HepG2 (cell line): ENCODE measurements at regions not wholly inside any gene's neighbourhood (a gene's known extent, or its start where the extent isn't known, plus 50 kb on each side); places are given as distances from the start of the nearest gene placed in this dataset.

ENCODE experiments used
- ATAC-seq: fragments of 200-7000 bp; cut with Tn5 transposase; 3 replicates; pipeline ENCODE4 v1.9.1; 2020; ENCODE audit warnings: mild to moderate bottlenecking, moderate library complexity
- BruUV-seq: library from RNA; stranded (reverse); fragments of 400-500 nt; replicated peaks from 2 replicates; lab custom pipeline; 2021; lab: Mats Ljungman, UMichigan
- CTCF ChIA-PET: fragments of 300-600 bp; formaldehyde crosslinking; extraction: SDS; loops from one replicate; lab custom pipeline; 2021; ENCODE audit warnings: low total read pairs, inconsistent platforms, low intra/inter-chr PET ratio; lab: Yijun Ruan, JAX
- POLR2A ChIA-PET: fragments of 350-600 bp; sonication (Branson Sonifier 250); formaldehyde crosslinking; loops from one replicate; lab custom pipeline; 2020; ENCODE audit warnings: antibody characterized with exemption, inconsistent platforms; lab: Yijun Ruan, JAX
- DNase-seq: peaks from one replicate; pipeline ENCODE4 v3.0.0-alpha.2; 2015; ENCODE audit warnings: low spot score
- FAIRE-seq: peaks from 3 replicates; lab custom pipeline; 2011; peaks lifted over from hg19 to GRCh38; lab: Jason Lieb, UNC
- H2AFZ ChIP-seq: one replicate; pipeline ENCODE4 v1.6.1; 2011; ENCODE audit warnings: low read length, inconsistent platforms
- H3K27ac ChIP-seq: fragments of 300-600 bp; 3 replicates; pipeline ENCODE4 v1.8.0; 2011; ENCODE audit warnings: mixed run types, mild to moderate bottlenecking, mixed read lengths, low read length, inconsistent platforms; ENCODE audit not compliant: insufficient read depth; ENCODE audit errors: extremely low read length
- H3K27me3 ChIP-seq, 2 experiments: fragments of 200-600 bp in 1 of 2; 2 replicates in 1 of 2; 3 replicates in 1 of 2; pipeline versions ENCODE4 v1.6.0 to v1.8.0; 2011; ENCODE audit warnings: low read length in 2 of 2, mild to moderate bottlenecking in 2 of 2, moderate library complexity in 2 of 2, inconsistent platforms in 1 of 2; ENCODE audit not compliant: insufficient read depth in 2 of 2, control insufficient read depth in 1 of 2
- H3K36me3 ChIP-seq, 2 experiments: fragments of 200-600 bp in 1 of 2; replicated peaks in 1 of 2; 2 replicates in 1 of 2; 3 replicates in 1 of 2; pipeline versions ENCODE4 v1.5.1 to v1.8.0; 2011; ENCODE audit warnings: low read length in 2 of 2, inconsistent platforms in 1 of 2; ENCODE audit not compliant: insufficient read depth in 2 of 2, control insufficient read depth in 1 of 2
- H3K4me1 ChIP-seq: 2 replicates; pipeline ENCODE4 v1.5.1; 2012; ENCODE audit warnings: low read length, inconsistent platforms; ENCODE audit not compliant: insufficient read depth
- H3K4me2 ChIP-seq: 2 replicates; pipeline ENCODE4 v1.6.0; 2011; ENCODE audit warnings: low read depth, low read length, inconsistent platforms
- H3K4me3 ChIP-seq, 3 experiments: fragments of 200-600 bp in 1 of 3; sonication (generic), shearing (Covaris generic) in 1 of 3; replicated peaks in 1 of 3; 2 replicates each; pipeline ENCODE4 v1.5.1; 2011 to 2016; ENCODE audit warnings: low read length in 3 of 3, inconsistent platforms in 2 of 3, low read depth in 2 of 3, mild to moderate bottlenecking in 2 of 3, control low read depth in 1 of 3, mixed read lengths in 1 of 3; ENCODE audit not compliant: insufficient read depth in 1 of 3
- H3K79me2 ChIP-seq: one replicate; pipeline ENCODE4 v1.6.1; 2011; ENCODE audit warnings: low read length, inconsistent platforms; ENCODE audit not compliant: insufficient read depth
- H3K9ac ChIP-seq: 2 replicates; pipeline ENCODE4 v1.6.0; 2011; ENCODE audit warnings: mild to moderate bottlenecking, low read depth, low read length, inconsistent platforms; ENCODE audit not compliant: insufficient read depth
- H3K9me3 ChIP-seq: 2 replicates; pipeline ENCODE4 v1.5.1; 2012; ENCODE audit warnings: mild to moderate bottlenecking, low read length
- H4K20me1 ChIP-seq: 2 replicates; pipeline ENCODE4 v1.6.0; 2011; ENCODE audit warnings: inconsistent platforms, mild to moderate bottlenecking, low read length, moderate library complexity; ENCODE audit not compliant: insufficient read depth
- ATF2 ChIP-seq: sonication (generic); formaldehyde crosslinking; IDR thresholded peaks from 2 replicates; pipeline ENCODE4 v1.4.0; 2020; ENCODE audit warnings: missing genetic modification reagents
- HNF1A ChIP-seq, 2 experiments: sonication (generic) in 1 of 2; formaldehyde crosslinking in 1 of 2; IDR thresholded peaks; 2 replicates each; pipeline versions ENCODE4 v1.4.0 to v1.6.1; 2016 to 2020; ENCODE audit warnings: borderline replicate concordance in 1 of 2, low read depth in 1 of 2, mild to moderate bottlenecking in 1 of 2, missing genetic modification reagents in 1 of 2
- HNRNPK ChIP-seq: fragments of 200-400 bp; formaldehyde crosslinking; IDR thresholded peaks from 2 replicates; pipeline ENCODE4 v1.6.1; 2018; ENCODE audit warnings: low read length, low read depth, moderate library complexity, mild to moderate bottlenecking; ENCODE audit not compliant: poor library complexity, severe bottlenecking
- NCOA2 ChIP-seq: sonication (generic); formaldehyde crosslinking; IDR thresholded peaks from 2 replicates; pipeline ENCODE4 v1.8.0; 2022; ENCODE audit warnings: inconsistent platforms
- NR1H2 ChIP-seq: sonication (generic); formaldehyde crosslinking; IDR thresholded peaks from 2 replicates; pipeline ENCODE4 v1.8.1; 2022; ENCODE audit warnings: low read depth, missing genetic modification reagents, borderline replicate concordance
- RELA ChIP-seq: sonication (generic); formaldehyde crosslinking; IDR thresholded peaks from 2 replicates; pipeline ENCODE4 v1.4.0; 2020; ENCODE audit warnings: missing genetic modification reagents
- RNF2 ChIP-seq: fragments of 450-650 bp; conservative IDR thresholded peaks from 2 replicates; pipeline ENCODE4 v1.6.1; 2016; ENCODE audit warnings: low read depth
- SALL2 ChIP-seq: sonication (generic); formaldehyde crosslinking; IDR thresholded peaks from 2 replicates; pipeline ENCODE4 v1.8.1; 2023; ENCODE audit warnings: mild to moderate bottlenecking, missing genetic modification reagents, inconsistent platforms
- SMYD3 ChIP-seq: sonication (generic); formaldehyde crosslinking; IDR thresholded peaks from 2 replicates; pipeline ENCODE4 v1.8.1; 2023; ENCODE audit warnings: mild to moderate bottlenecking, missing genetic modification reagents
- SP4 ChIP-seq: sonication (generic); formaldehyde crosslinking; IDR thresholded peaks from 2 replicates; pipeline ENCODE4 v1.8.1; 2023; ENCODE audit warnings: mild to moderate bottlenecking, missing genetic modification reagents
- ZNF598 ChIP-seq: sonication (generic); formaldehyde crosslinking; IDR thresholded peaks from 2 replicates; pipeline ENCODE4 v1.5.1; 2020; ENCODE audit warnings: mild to moderate bottlenecking, missing genetic modification reagents, borderline replicate concordance
- WGBS: methylation state at CpG from one replicate; pipeline ENCODE4 v1.1.6; 2017; ENCODE audit warnings: low lambda C conversion rate; 5-methylcytosine and 5-hydroxymethylcytosine counted together
- in situ Hi-C: cut with HindIII; loops from 2 replicates; pipeline ENCODE4 v1.10.0; 2017; ENCODE audit warnings: low pct_unique_long_range_greater_than_20kb; ENCODE audit not compliant: extremely low pct_ligation_motif_present
- intact Hi-C: fragments of 100-400 bp; cut with micrococcal nuclease; formaldehyde crosslinking; loops from one replicate; pipeline ENCODE4 v1.10.0; 2022; ENCODE audit not compliant: unreplicated experiment

GRCh38 chr18:38654946-38655345, 1089.3 kb upstream of the CELF4 start:
- intact Hi-C loops (no loop called here), in situ Hi-C loops (no loop called here)
- no peaks in the 10 kb centered on the region for H3K4me1 ChIP-seq
- no peaks in the 10 kb centered on the region for H3K79me2 ChIP-seq
- ChIA-PET CTCF (no interaction called here), POLR2A (no interaction called here)
- H3K4me2 ChIP-seq = no peak overlapping the region
- H4K20me1 ChIP-seq = no peaks in the 10 kb centered on the region
- BruUV-seq = no TSS peak
- H3K36me3 ChIP-seq = no peaks in the 10 kb centered on the region
- H3K9ac ChIP-seq = no peak overlapping the region
- no peak overlapping the region for H3K27ac ChIP-seq
- no peak for DNase-seq
- no peaks in the 10 kb centered on the region for H3K9me3 ChIP-seq
- TF ChIP-seq RELA (CRISPR knock-in tag) = no peak
- no peak for TF ChIP-seq ATF2 (CRISPR knock-in tag)
- TF ChIP-seq SP4 = no peak
- no peak for TF ChIP-seq NCOA2 (CRISPR knock-in tag)
- TF ChIP-seq HNRNPK = no peak
- TF ChIP-seq SMYD3 = no peak
- TF ChIP-seq NR1H2 = no peak
- no peak for TF ChIP-seq RNF2
- no peak for TF ChIP-seq ZNF598
- TF ChIP-seq SALL2 (CRISPR knock-in tag) = no peak
- no peak for TF ChIP-seq HNF1A (IDR thresholded peaks at IDR 0.05; ENCODE audit: low read depth)
- TF ChIP-seq HNF1A (CRISPR knock-in tag; IDR thresholded peaks at IDR 0.05; ENCODE audit: borderline replicate concordance) = no peak
- H2AFZ ChIP-seq = no peak overlapping the region
- no peak for ATAC-seq
- no peaks in the 10 kb centered on the region for H3K27me3 ChIP-seq
- no peak for FAIRE-seq
- 8% methylated on average over 8 of the region's 8 CpGs for WGBS
- no peak overlapping the region for H3K4me3 ChIP-seq
